Coronary artery (tissue), 2 donors: ENCODE measurements at regions not wholly inside any gene's neighbourhood (a gene's known extent, or its start where the extent isn't known, plus 50 kb on each side); places are given as distances from the start of the nearest gene placed in this dataset.
"Not testable (repeated sequence)": the region's sequence is repeated elsewhere in the genome, so short reads cannot be mapped to it uniquely, and the experiment has no call there.

ENCODE experiments used
- DNase-seq: peaks from one replicate; pipeline ENCODE4 v3.0.0-alpha.2; 2017; ENCODE audit warnings: low spot score
- H3K27ac ChIP-seq, 2 donors: fragments of 200-600 bp; sonication (generic); one replicate each; pipeline ENCODE4 v1.5.1; 2016 to 2019
- H3K4me3 ChIP-seq: fragments of 200-600 bp; sonication (generic); 2 replicates; pipeline ENCODE4 v1.5.1; 2016; ENCODE audit warnings: mild to moderate bottlenecking, moderate library complexity
- TF ChIP-seq, protein P1 (sequence below): fragments of 200-600 bp; sonication (generic); IDR thresholded peaks from one replicate; pipeline ENCODE4 v1.5.1; 2019; ENCODE audit warnings: antibody characterized with exemption

DNA sequence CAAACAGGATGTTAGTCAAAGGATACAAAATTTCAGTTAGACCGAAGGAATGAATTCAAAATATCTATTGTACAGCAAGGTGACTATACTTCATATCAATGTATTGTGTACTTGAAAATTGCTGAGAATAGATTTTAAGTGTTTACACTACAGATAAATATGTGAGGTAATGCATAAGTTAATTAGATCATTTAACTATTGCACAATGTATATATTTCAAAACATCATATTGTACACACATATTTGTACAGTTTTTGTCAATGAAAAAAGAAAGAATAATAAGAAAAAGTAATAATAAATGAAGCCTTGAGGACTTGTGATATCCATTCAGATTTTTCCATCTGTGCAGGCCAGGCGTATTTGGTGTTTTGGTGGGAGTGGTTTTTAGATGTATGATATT lies 367.4 kb upstream of the SNX7 start:
- no peak overlapping the region for H3K27ac ChIP-seq
- H3K4me3 ChIP-seq = no peak overlapping the region
- no peak for DNase-seq
- TF ChIP-seq, protein P1, sequence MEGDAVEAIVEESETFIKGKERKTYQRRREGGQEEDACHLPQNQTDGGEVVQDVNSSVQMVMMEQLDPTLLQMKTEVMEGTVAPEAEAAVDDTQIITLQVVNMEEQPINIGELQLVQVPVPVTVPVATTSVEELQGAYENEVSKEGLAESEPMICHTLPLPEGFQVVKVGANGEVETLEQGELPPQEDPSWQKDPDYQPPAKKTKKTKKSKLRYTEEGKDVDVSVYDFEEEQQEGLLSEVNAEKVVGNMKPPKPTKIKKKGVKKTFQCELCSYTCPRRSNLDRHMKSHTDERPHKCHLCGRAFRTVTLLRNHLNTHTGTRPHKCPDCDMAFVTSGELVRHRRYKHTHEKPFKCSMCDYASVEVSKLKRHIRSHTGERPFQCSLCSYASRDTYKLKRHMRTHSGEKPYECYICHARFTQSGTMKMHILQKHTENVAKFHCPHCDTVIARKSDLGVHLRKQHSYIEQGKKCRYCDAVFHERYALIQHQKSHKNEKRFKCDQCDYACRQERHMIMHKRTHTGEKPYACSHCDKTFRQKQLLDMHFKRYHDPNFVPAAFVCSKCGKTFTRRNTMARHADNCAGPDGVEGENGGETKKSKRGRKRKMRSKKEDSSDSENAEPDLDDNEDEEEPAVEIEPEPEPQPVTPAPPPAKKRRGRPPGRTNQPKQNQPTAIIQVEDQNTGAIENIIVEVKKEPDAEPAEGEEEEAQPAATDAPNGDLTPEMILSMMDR = no peak

DNA sequence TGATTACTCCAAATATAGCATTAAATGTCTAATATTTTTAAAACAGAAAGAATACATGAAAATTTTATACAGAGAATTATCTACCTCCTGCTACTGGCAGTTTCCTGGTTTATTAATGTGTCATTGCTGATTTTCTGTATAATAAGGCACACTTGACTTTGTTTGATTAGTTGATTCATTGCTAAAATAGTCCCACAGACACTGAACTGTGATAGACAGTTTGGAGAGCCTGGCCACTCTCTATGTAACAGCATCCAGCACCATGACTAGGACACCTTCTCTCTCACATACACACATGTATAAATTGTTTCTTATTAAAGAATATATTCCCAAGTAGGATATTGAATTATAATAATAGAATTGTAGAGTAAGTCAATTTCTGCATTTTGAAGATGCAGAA lies 368.5 kb upstream of the SNX7 start:
- TF ChIP-seq, protein P1 = no peak
- no peak for DNase-seq
- Histone ChIP-seq H3K4me3 (no peak overlapping the region), H3K27ac (no peak overlapping the region)

DNA sequence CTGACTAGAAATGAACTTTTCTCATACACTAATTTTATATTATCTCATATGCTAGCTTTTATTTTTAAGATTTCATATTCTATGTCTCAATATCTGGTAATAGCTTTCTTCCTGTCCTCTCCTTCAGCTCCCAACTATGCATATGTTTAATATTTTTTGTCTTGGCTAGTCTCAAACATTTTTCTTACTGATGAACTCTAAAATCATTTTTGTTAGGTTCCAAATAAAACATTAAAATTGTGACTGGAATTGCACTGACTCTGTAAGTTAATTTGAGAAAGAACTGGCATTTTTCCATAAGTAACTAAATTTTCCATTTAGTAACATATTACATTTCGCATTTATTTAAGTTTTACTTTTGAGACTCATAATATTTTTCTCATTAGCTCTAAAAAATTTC lies 368.5 kb upstream of the DPYD start:
- TF ChIP-seq, protein P1 = no peak
- H3K4me3 ChIP-seq = no peak overlapping the region
- H3K27ac ChIP-seq = no peak overlapping the region
- DNase-seq = no peak

DNA sequence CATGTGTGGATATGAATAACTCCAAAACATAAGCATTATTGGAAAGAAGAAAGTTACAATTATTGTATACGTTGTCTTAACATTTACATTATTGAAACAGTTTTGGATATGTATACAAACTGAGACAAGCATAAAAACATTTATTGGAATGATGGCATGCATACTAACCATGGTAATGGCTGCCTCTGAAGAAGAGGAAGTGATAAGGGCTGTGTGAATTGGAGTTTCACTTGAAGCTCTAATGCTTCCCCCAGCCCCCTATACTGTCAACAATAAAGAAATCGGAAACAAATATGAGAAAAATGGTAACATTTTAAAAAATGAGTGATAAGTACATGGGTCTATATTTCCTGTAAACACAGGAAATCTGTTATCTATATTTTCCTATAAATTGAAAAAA lies 367.7 kb upstream of the DPYD start:
- DNase-seq = no peak
- H3K4me3 ChIP-seq = no peak overlapping the region
- TF ChIP-seq, protein P1 = no peak
- no peak overlapping the region for H3K27ac ChIP-seq

DNA sequence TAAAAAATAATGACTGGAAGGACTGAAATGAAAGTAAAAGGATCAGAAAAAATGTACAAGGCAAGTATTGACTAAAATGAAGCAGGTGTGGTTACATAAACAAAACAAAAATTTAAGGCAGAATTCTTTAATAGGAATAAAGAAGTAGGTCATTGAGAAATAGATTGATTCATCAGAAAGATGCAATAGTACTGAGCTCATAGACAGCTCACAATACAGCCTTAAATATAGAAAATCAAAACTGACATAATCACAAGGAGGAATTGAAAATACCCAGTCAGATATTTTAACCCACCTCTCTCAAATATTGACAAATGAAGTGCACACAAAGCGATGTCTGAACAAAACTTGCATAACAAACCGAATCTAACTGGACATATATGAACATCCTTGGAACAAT lies 366.8 kb upstream of the DPYD start:
- Histone ChIP-seq H3K4me3 (no peak overlapping the region), H3K27ac (no peak overlapping the region)
- TF ChIP-seq, protein P1 = no peak
- no peak for DNase-seq

DNA sequence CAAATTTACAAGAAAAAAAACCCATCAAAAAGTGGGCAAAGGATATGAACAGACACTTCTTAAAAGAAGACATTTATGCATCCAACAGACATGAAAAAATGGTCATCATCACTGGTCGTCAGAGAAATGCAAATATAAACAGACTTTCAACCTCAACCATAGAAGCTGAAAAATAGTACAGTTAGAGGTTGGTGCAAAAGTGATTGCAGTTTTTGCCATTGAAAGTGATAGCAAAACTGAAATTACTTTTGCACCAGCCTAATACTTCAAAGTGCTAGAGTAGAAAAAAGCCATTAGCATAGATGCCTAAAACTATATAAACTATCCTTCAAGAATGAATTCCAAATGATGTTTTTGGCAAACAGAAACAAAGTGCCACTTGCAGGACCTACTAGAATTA lies 365.8 kb upstream of the DPYD start:
- no peak overlapping the region for H3K27ac ChIP-seq
- no peak overlapping the region for H3K4me3 ChIP-seq
- TF ChIP-seq, protein P1 = no peak
- DNase-seq = no peak

DNA sequence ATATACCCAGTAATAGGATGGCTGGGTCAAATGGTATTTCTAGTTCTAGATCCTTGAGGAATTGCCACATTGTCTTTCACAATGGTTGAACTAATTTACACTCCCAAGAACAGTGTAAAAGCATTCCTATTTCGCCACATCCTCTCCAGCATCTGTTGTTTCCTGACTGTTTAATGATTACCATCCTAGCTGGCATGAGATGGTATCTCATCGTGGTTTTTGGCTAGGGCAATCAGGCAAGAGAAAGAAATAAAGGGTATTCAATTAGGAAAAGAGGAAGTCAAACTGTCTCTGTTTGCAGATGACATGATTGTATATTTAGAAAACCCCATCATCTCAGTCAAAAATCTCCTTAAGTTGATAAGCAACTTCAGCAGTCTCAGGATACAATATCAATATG lies 364.5 kb upstream of the DPYD start:
- not testable (repeated sequence) for DNase-seq, H3K4me3 ChIP-seq, H3K27ac ChIP-seq

DNA sequence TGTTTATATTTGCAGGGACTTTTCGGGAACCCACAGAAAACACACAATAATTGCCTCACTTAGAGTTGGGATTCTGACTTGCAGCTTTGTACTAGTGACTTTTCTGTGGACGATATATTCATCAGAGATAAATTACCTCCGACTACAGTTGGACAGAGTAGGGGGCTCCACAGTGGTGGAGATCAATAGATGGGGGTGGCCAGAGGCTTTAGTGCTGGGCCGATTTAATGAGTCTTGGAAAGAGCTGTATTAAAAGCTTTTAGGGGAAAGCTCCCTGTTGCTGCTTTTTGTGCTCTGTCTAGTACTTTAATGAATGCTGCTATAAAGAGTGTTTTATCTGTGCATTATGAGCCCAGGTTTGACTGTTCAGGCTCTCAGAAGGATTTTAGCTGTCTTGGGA lies 359.2 kb upstream of the DPYD start:
- TF ChIP-seq, protein P1 = no peak
- Histone ChIP-seq H3K4me3 (no peak overlapping the region), H3K27ac (no peak overlapping the region)
- DNase-seq = no peak
